ENCODE measurements at regions not wholly inside any gene's neighbourhood (a gene's known extent, or its start where the extent isn't known, plus 50 kb on each side); places are given as distances from the start of the nearest gene placed in this dataset.
A peak's percentile ranks its signal among the peaks of the same experiment; 100 is the strongest.

DNA sequence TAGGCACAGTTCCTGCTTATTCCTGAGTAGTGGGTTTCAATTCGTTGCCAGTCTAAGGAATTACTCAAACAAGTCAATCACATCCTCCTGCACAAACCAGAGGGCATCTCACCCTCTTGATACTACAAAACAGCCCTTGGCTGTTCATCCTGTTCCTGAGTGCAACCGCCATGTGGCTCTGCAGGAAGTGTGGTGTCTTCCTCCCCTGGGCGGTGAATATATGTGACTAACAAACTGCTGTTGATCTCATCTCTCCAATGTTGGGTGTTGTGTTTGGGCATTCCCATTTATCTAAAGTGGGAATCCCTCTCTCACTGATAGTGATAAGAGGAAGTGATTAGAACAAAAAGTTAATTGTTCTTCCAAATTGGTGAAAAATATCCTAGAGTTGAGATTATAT is 163.0 kb downstream of the TBX18 start:
- peaks cover 8% of the 10 kb centered on the region for H3F3A ChIP-seq (replicated peaks; ENCODE audit: insufficient read depth)
- H2AFZ ChIP-seq (ENCODE audit: low read depth), result 0 out of 2 replicates have a peak overlapping the region, but pooled peaks have one; percentile 37

GRCh38 chr6:84599991-84600390 is 164.4 kb downstream of the TBX18 start:
- Histone ChIP-seq H3K27ac (ENCODE audit: low read depth in 2 of 2, low read length in 1 of 2) (no peak overlapping the region), H3K9me3 (no peaks in the 10 kb centered on the region), H3K4me2 (no peak overlapping the region), H3K4me1 (ENCODE audit: control insufficient read depth in 1 of 2, insufficient read depth in 2 of 2, low read depth in 1 of 2, low read length in 1 of 2) (no peaks in the 10 kb centered on the region), H4K20me1 (ENCODE audit: insufficient read depth) (no peaks in the 10 kb centered on the region), H3K9ac (no peak overlapping the region), H3K79me2 (ENCODE audit: insufficient read depth) (no peaks in the 10 kb centered on the region), H3K9me2 (0 out of 2 replicates have a peak, but pooled peaks cover 3% of the 10 kb centered on the region), H2AFZ (ENCODE audit: low read depth) (no peak overlapping the region), H3K36me3 (replicated peaks in 1 of 2; ENCODE audit: control insufficient read depth in 1 of 2, insufficient read depth in 2 of 2, low read length in 1 of 2) (no peaks in the 10 kb centered on the region), H3K27me3 (ENCODE audit: insufficient read depth) (no peaks in the 10 kb centered on the region), H3K4me3 (ENCODE audit: low read depth in 2 of 2, low read length in 1 of 2) (no peak overlapping the region), H3F3A (replicated peaks; ENCODE audit: insufficient read depth) (peaks cover under 1% of the 10 kb centered on the region)
- CTCF ChIA-PET, result no interaction called here
- 91% methylated on average over 1 of the region's 1 CpG for WGBS (ENCODE audit: low lambda C conversion rate)
- DNase-seq, result no peak
- TF ChIP-seq EP300 (IDR thresholded peaks at IDR 0.05; ENCODE audit: borderline replicate concordance in 1 of 2, low read depth in 1 of 2, low read length in 1 of 2), result no peak
- no peak for TF ChIP-seq TEAD4 (IDR thresholded peaks at IDR 0.05; ENCODE audit: borderline replicate concordance, insufficient read depth)
- no peak for TF ChIP-seq GABPA (IDR thresholded peaks at IDR 0.05; ENCODE audit: low read depth)
- no peak for TF ChIP-seq GATA2 (CRISPR knock-in tag; IDR thresholded peaks at IDR 0.05)
- TF ChIP-seq MXI1 (IDR thresholded peaks at IDR 0.05; ENCODE audit: low read depth, low read length), result no peak
- POLR2A ChIA-PET, result no interaction called here

More for the DNA sequence above, 163.0 kb downstream of the TBX18 start:
- Histone ChIP-seq H3K4me2 (no peak overlapping the region), H4K20me1 (ENCODE audit: insufficient read depth) (no peaks in the 10 kb centered on the region), H3K9me3 (no peaks in the 10 kb centered on the region), H3K36me3 (replicated peaks in 1 of 2; ENCODE audit: control insufficient read depth in 1 of 2, insufficient read depth in 2 of 2, low read length in 1 of 2) (no peaks in the 10 kb centered on the region), H3K79me2 (ENCODE audit: insufficient read depth) (no peaks in the 10 kb centered on the region), H3K4me3 (ENCODE audit: low read depth in 2 of 2, low read length in 1 of 2) (no peak overlapping the region), H3K27me3 (ENCODE audit: insufficient read depth) (no peaks in the 10 kb centered on the region), H3K27ac (ENCODE audit: low read depth in 2 of 2, low read length in 1 of 2) (no peak overlapping the region), H3K4me1 (ENCODE audit: control insufficient read depth in 1 of 2, insufficient read depth in 2 of 2, low read depth in 1 of 2, low read length in 1 of 2) (no peaks in the 10 kb centered on the region), H3K9ac (no peak overlapping the region), H3K9me2 (0 out of 2 replicates have a peak, but pooled peaks cover 3% of the 10 kb centered on the region)
- WGBS (ENCODE audit: low lambda C conversion rate), result 66% methylated on average over 3 of the region's 3 CpGs
- no peak for TF ChIP-seq SIN3A (IDR thresholded peaks at IDR 0.05; ENCODE audit: borderline replicate concordance, low read depth, low read length)
- no peak for TF ChIP-seq JUND (IDR thresholded peaks at IDR 0.05)
- TF ChIP-seq EP300 (IDR thresholded peaks at IDR 0.05; ENCODE audit: borderline replicate concordance in 1 of 2, low read depth in 1 of 2, low read length in 1 of 2), result no peak
- no peak for TF ChIP-seq RFX5 (IDR thresholded peaks at IDR 0.05; ENCODE audit: low read length)
- TF ChIP-seq EZH2phosphoT487 (IDR thresholded peaks at IDR 0.05; ENCODE audit: borderline replicate concordance, low read depth), result no peak
- TF ChIP-seq ELF1 (IDR thresholded peaks at IDR 0.05), result no peak
- no peak for TF ChIP-seq YY1 (IDR thresholded peaks at IDR 0.05; ENCODE audit: low read depth)
- TF ChIP-seq TAF1 (IDR thresholded peaks at IDR 0.05; ENCODE audit: borderline replicate concordance, low read depth, low read length), result no peak
- TF ChIP-seq NFIC (IDR thresholded peaks at IDR 0.05; ENCODE audit: borderline replicate concordance), result no peak
- TF ChIP-seq GATA2 (CRISPR knock-in tag; IDR thresholded peaks at IDR 0.05), result no peak
- no peak for TF ChIP-seq RXRA (IDR thresholded peaks at IDR 0.05; ENCODE audit: borderline replicate concordance, low read depth)
- no peak for DNase-seq
- POLR2A ChIA-PET, result no interaction called here
- CTCF ChIA-PET, result no interaction called here
